Ascending aorta (tissue), 2 donors: ENCODE measurements at regions not wholly inside any gene's neighbourhood (a gene's known extent, or its start where the extent isn't known, plus 50 kb on each side); places are given as distances from the start of the nearest gene placed in this dataset.

Source experiments
- DNase-seq, 2 donors: peaks; one replicate each; pipeline ENCODE4 v3.0.0-alpha.2; 2019; ENCODE audit warnings: low spot score in 2 of 2
- H3K27ac ChIP-seq, 2 donors: fragments of 200-600 bp; sonication (generic); one replicate each; pipeline ENCODE4 v1.5.1; 2016 to 2017; ENCODE audit warnings: mild to moderate bottlenecking in 1 of 2
- H3K27me3 ChIP-seq: fragments of 200-600 bp; sonication (generic); one replicate; pipeline ENCODE4 v1.5.1; 2017
- H3K36me3 ChIP-seq, 2 donors: fragments of 200-600 bp; sonication (generic); one replicate each; pipeline ENCODE4 v1.5.1; 2016
- H3K4me1 ChIP-seq, 2 donors: fragments of 200-600 bp; sonication (generic); one replicate each; pipeline ENCODE4 v1.5.1; 2016 to 2017; ENCODE audit warnings: mild to moderate bottlenecking in 1 of 2
- H3K4me3 ChIP-seq, 2 donors: fragments of 200-600 bp; sonication (generic); one replicate each; pipeline ENCODE4 v1.5.1; 2016 to 2017; ENCODE audit warnings: mild to moderate bottlenecking in 1 of 2
- H3K9me3 ChIP-seq, 2 donors: fragments of 200-600 bp; sonication (generic); one replicate each; pipeline ENCODE4 v1.5.1; 2016
- CTCF ChIP-seq, 3 experiments: fragments of 200-600 bp in 2 of 3; fragments of 450-650 bp in 1 of 3; sonication (generic) in 2 of 3; IDR thresholded peaks; one replicate each; pipeline ENCODE4 v1.5.1; 2016 to 2019; ENCODE audit warnings: antibody characterized with exemption in 3 of 3, mild to moderate bottlenecking in 1 of 3, moderate library complexity in 1 of 3
- intact Hi-C: fragments of 100-400 bp; cut with DNase I; formaldehyde crosslinking; loops from one replicate; pipeline ENCODE4 v1.15.1; 2023

- Histone ChIP-seq H3K4me3 (no peak overlapping the region), H3K36me3 (peaks cover 4 to 8% of the 10 kb centered on the region in 2 donors), H3K4me1 (peaks cover 0 to 9% of the 10 kb centered on the region in 2 donors), H3K9me3 (no peaks in the 10 kb centered on the region), H3K27ac (peak overlapping the region; percentile 76 to 77), H3K27me3 (no peaks in the 10 kb centered on the region)
- no peak for TF ChIP-seq CTCF (IDR thresholded peaks at IDR 0.05)
- no peak for DNase-seq
- intact Hi-C loops, result no loop called here
Measured at GRCh38 chrX:10101269-10101668, 55.5 kb upstream of the CLCN4 start.

- intact Hi-C loops, result no loop called here
- H3K27ac ChIP-seq, result peak overlapping the region; percentile 46 to 77
Measured at GRCh38 chrX:10102046-10102704, 54.6 kb upstream of the CLCN4 start.

GRCh38 chrX:10103023-10103422 is 53.8 kb upstream of the CLCN4 start:
- H3K27ac ChIP-seq, result peak overlapping the region in 1 of 2 donors; percentile 46
- no peak for TF ChIP-seq CTCF (IDR thresholded peaks at IDR 0.05)

More at GRCh38 chrX:10102046-10102704, 54.6 kb upstream of the CLCN4 start:
- H3K36me3 ChIP-seq, result peaks cover 4 to 8% of the 10 kb centered on the region in 2 donors
- no peak overlapping the region for H3K4me3 ChIP-seq
- DNase-seq, result no peak
- H3K9me3 ChIP-seq, result no peaks in the 10 kb centered on the region
- no peak for TF ChIP-seq CTCF (IDR thresholded peaks at IDR 0.05)
- no peaks in the 10 kb centered on the region for H3K27me3 ChIP-seq
- peaks cover 0 to 9% of the 10 kb centered on the region in 2 donors for H3K4me1 ChIP-seq

GRCh38 chrX:10104958-10105658 is 51.7 kb upstream of the CLCN4 start:
- H3K4me1 ChIP-seq, result peaks cover 0 to 2% of the 10 kb centered on the region in 2 donors
- TF ChIP-seq CTCF (IDR thresholded peaks at IDR 0.05), result no peak
- H3K9me3 ChIP-seq, result no peaks in the 10 kb centered on the region
- H3K27me3 ChIP-seq, result no peaks in the 10 kb centered on the region
- H3K36me3 ChIP-seq, result peaks cover 4 to 12% of the 10 kb centered on the region in 2 donors
- intact Hi-C loops, result loop anchor here (2.0 kb wide), 1 partner anchor 22 kb away; no protein-coding TSS in a partner anchor
- peak overlapping the region; percentile 49 to 51 for H3K27ac ChIP-seq
- DNase-seq, result no peak
- no peak overlapping the region for H3K4me3 ChIP-seq

More at GRCh38 chrX:10103023-10103422, 53.8 kb upstream of the CLCN4 start:
- DNase-seq, result no peak
- intact Hi-C loops, result no loop called here
- Histone ChIP-seq H3K9me3 (no peaks in the 10 kb centered on the region), H3K36me3 (peaks cover 4 to 8% of the 10 kb centered on the region in 2 donors), H3K4me1 (peaks cover 0 to 9% of the 10 kb centered on the region in 2 donors), H3K4me3 (no peak overlapping the region), H3K27me3 (no peaks in the 10 kb centered on the region)

GRCh38 chrX:10106806-10107205 is 50.0 kb upstream of the CLCN4 start:
- Histone ChIP-seq H3K27me3 (no peaks in the 10 kb centered on the region), H3K4me1 (no peaks in the 10 kb centered on the region), H3K9me3 (no peaks in the 10 kb centered on the region), H3K36me3 (peaks cover 0 to 4% of the 10 kb centered on the region in 2 donors), H3K4me3 (no peak overlapping the region), H3K27ac (no peak overlapping the region)
- no peak for DNase-seq
- intact Hi-C loops, result no loop called here
- no peak for TF ChIP-seq CTCF (IDR thresholded peaks at IDR 0.05)
